H1 (cell line): ENCODE measurements at regions not wholly inside any gene's neighbourhood (a gene's known extent, or its start where the extent isn't known, plus 50 kb on each side); places are given as distances from the start of the nearest gene placed in this dataset.

ENCODE experiments used
- ATF3 ChIP-seq: IDR thresholded peaks from 2 replicates; pipeline ENCODE4 v1.6.1; 2011; ENCODE audit warnings: low read depth, mild to moderate bottlenecking, low read length; ENCODE audit not compliant: insufficient read depth
- CHD7 ChIP-seq: fragments of 300-600 bp; sonication (generic); IDR thresholded peaks from 2 replicates; pipeline ENCODE4 v1.7.1; 2012; ENCODE audit warnings: low read length, moderate library complexity, mild to moderate bottlenecking, inconsistent platforms; ENCODE audit not compliant: insufficient replicate concordance
- EZH2 ChIP-seq: fragments of 200-600 bp; sonication (generic); IDR thresholded peaks from 2 replicates; pipeline ENCODE4 v1.7.1; 2012; ENCODE audit warnings: low read depth, mild to moderate bottlenecking, moderate library complexity, low read length, inconsistent platforms; ENCODE audit not compliant: severe bottlenecking
- KDM4A ChIP-seq: IDR thresholded peaks from one replicate; pipeline ENCODE4 v1.7.1; 2012; ENCODE audit warnings: low read depth, mild to moderate bottlenecking, moderate library complexity, low read length, inconsistent platforms; ENCODE audit not compliant: severe bottlenecking
- RAD21 ChIP-seq, 2 experiments: IDR thresholded peaks in 1 of 2; conservative IDR thresholded peaks in 1 of 2; 2 replicates each; pipeline ENCODE4 v1.6.1; 2011; ENCODE audit warnings: low read depth in 2 of 2, low read length in 2 of 2, improper control_type of control experiment in 1 of 2, inconsistent platforms in 1 of 2, mild to moderate bottlenecking in 1 of 2, moderate library complexity in 1 of 2
- SP2 ChIP-seq: IDR thresholded peaks from 2 replicates; pipeline ENCODE4 v1.6.1; 2012; ENCODE audit warnings: mild to moderate bottlenecking, low read length, inconsistent platforms
- TF ChIP-seq, protein P1 (sequence below): IDR thresholded peaks from 2 replicates; pipeline ENCODE4 v1.6.1; 2012; ENCODE audit warnings: low read length, inconsistent platforms

DNA sequence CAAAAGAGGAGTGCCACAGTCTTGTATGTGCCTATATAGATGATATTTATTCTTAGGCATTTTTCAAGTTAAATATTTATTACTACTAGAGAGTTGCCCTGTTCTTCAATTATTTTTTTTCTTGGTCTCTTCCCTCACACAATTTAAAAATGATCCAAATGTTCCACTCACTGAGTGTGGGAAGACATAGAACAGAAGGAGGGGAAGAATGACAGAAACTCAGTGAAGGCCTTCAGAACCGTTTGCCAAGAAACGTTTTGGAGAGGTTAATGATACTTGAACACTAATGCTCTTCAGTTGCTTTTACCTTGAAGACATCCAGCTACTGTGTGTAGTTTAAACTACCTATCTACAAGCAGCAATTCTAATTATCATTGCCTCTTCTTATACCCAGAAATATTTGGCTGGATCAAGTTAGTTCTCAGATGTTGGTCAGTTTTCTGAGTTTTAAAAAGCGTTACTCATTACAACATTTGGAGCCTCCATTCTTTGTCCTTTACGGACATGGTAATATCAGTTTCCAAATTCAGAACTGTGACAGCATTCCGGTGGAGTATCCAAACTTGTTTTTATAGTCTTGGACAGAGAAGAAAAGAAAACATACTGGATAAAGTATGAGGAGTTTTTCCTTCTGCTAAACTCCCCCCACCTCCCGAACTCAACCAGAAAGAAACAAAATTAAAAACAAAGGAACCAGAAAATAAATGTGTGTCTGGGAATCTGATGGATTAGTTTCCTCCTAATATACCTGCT, 389.7 kb downstream of the SPRY1 start (continued):
- TF ChIP-seq CHD7 (no peak), ATF3 (no peak), RAD21 (IDR thresholded peaks at IDR 0.05 in 1 of 2, conservative IDR thresholded peaks at IDR 0.05 in 1 of 2; ENCODE audit: low read depth in 2 of 2, low read length in 2 of 2) (no peak), SP2 (no peak), EZH2 (no peak), KDM4A (no peak)
- TF ChIP-seq, protein P1, sequence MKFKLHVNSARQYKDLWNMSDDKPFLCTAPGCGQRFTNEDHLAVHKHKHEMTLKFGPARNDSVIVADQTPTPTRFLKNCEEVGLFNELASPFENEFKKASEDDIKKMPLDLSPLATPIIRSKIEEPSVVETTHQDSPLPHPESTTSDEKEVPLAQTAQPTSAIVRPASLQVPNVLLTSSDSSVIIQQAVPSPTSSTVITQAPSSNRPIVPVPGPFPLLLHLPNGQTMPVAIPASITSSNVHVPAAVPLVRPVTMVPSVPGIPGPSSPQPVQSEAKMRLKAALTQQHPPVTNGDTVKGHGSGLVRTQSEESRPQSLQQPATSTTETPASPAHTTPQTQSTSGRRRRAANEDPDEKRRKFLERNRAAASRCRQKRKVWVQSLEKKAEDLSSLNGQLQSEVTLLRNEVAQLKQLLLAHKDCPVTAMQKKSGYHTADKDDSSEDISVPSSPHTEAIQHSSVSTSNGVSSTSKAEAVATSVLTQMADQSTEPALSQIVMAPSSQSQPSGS, result no peak
